Esophagus muscularis mucosa (tissue), 4 donors: ENCODE measurements at regions not wholly inside any gene's neighbourhood (a gene's known extent, or its start where the extent isn't known, plus 50 kb on each side); places are given as distances from the start of the nearest gene placed in this dataset.

Experiments
- DNase-seq: peaks from one replicate; pipeline ENCODE4 v3.0.0-alpha.2; 2017; ENCODE audit errors: extremely low spot score
- H3K27ac ChIP-seq, 4 donors: fragments of 200-600 bp; sonication (generic); replicated peaks in 1 of 4; 1 replicate in 3 of 4; 2 replicates in 1 of 4; pipeline ENCODE4 v1.5.1; 2016 to 2019; ENCODE audit warnings: mild to moderate bottlenecking in 1 of 4
- H3K27me3 ChIP-seq, 4 donors: fragments of 200-600 bp; sonication (generic); one replicate each; pipeline versions ENCODE4 v1.5.1 to v1.6.0; 2016 to 2019
- H3K36me3 ChIP-seq, 4 donors: fragments of 200-600 bp; sonication (generic); one replicate each; pipeline ENCODE4 v1.5.1; 2016 to 2019
- H3K4me1 ChIP-seq, 4 donors: fragments of 200-600 bp; sonication (generic); one replicate each; pipeline ENCODE4 v1.5.1; 2016 to 2019
- H3K4me3 ChIP-seq, 4 donors: fragments of 200-600 bp; sonication (generic); 1 replicate in 2 of 4; 2 replicates in 2 of 4; pipeline ENCODE4 v1.5.1; 2016 to 2019; ENCODE audit warnings: mild to moderate bottlenecking in 4 of 4, moderate library complexity in 1 of 4
- H3K9me3 ChIP-seq, 4 donors: fragments of 200-600 bp; sonication (generic); 1 replicate in 3 of 4; 2 replicates in 1 of 4; pipeline ENCODE4 v1.5.1; 2016 to 2019
- EP300 ChIP-seq: sonication (generic); formaldehyde crosslinking; IDR thresholded peaks from one replicate; pipeline ENCODE4 v1.6.1; 2017; ENCODE audit warnings: antibody characterized with exemption
- POLR2A ChIP-seq: fragments of 450-650 bp; IDR thresholded peaks from one replicate; pipeline ENCODE4 v1.6.1; 2017; ENCODE audit warnings: antibody characterized with exemption, moderate library complexity, mild to moderate bottlenecking, low read depth
- POLR2AphosphoS5 ChIP-seq, 2 donors: sonication (generic); formaldehyde crosslinking; IDR thresholded peaks; one replicate each; pipeline ENCODE4 v1.6.1; 2017; ENCODE audit warnings: antibody characterized with exemption in 2 of 2
- WGBS: methylation state at CpG from one replicate; pipeline ENCODE4 v1.1.5; 2018; 5-methylcytosine and 5-hydroxymethylcytosine counted together
- intact Hi-C: fragments of 100-400 bp; cut with DNase I; formaldehyde crosslinking; loops from one replicate; pipeline ENCODE4 v1.15.1; 2023
- TF ChIP-seq, protein P1 (sequence below), 3 experiments: fragments of 200-600 bp in 2 of 3; fragments of 450-650 bp in 1 of 3; sonication (generic) in 2 of 3; IDR thresholded peaks; one replicate each; pipeline ENCODE4 v1.5.1; 2017 to 2019; ENCODE audit warnings: antibody characterized with exemption in 3 of 3, mild to moderate bottlenecking in 2 of 3, moderate library complexity in 1 of 3

DNA sequence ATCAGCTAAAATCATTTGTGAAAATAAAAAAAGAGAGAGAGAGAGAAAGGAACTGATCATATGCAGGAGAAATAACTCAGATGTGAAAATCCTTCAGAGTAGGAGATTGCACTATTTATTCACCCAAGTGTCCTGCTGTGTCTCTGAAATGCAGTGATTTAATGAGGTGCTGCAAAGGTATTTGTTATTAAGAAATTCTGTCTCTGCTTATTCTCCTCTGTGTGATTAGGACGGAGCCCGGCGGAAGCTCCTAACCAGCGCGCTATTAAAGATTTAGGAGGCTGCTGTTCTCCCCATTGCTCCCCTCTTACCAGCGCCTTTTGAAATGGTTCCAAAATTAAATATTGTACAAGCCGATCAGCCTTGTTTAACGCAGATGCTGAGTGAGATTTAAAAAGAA lies 528.3 kb downstream of the BUD13 start:
- Histone ChIP-seq H3K36me3 (no peaks in the 10 kb centered on the region), H3K4me1 (peaks cover 0 to 14% (median 10%) of the 10 kb centered on the region in 4 donors), H3K4me3 (no peak overlapping the region), H3K27ac (no peak overlapping the region), H3K27me3 (peaks cover 0 to 7% (median 0%) of the 10 kb centered on the region in 4 donors), H3K9me3 (no peaks in the 10 kb centered on the region)
- DNase-seq, result no peak
- TF ChIP-seq POLR2A (no peak), POLR2AphosphoS5 (IDR thresholded peaks at IDR 0.05) (no peak), EP300 (no peak)
- TF ChIP-seq, protein P1, sequence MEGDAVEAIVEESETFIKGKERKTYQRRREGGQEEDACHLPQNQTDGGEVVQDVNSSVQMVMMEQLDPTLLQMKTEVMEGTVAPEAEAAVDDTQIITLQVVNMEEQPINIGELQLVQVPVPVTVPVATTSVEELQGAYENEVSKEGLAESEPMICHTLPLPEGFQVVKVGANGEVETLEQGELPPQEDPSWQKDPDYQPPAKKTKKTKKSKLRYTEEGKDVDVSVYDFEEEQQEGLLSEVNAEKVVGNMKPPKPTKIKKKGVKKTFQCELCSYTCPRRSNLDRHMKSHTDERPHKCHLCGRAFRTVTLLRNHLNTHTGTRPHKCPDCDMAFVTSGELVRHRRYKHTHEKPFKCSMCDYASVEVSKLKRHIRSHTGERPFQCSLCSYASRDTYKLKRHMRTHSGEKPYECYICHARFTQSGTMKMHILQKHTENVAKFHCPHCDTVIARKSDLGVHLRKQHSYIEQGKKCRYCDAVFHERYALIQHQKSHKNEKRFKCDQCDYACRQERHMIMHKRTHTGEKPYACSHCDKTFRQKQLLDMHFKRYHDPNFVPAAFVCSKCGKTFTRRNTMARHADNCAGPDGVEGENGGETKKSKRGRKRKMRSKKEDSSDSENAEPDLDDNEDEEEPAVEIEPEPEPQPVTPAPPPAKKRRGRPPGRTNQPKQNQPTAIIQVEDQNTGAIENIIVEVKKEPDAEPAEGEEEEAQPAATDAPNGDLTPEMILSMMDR (IDR thresholded peaks at IDR 0.05), result no peak
- intact Hi-C loops, result no loop called here
- WGBS, result 22% methylated on average over 8 of the region's 8 CpGs

DNA sequence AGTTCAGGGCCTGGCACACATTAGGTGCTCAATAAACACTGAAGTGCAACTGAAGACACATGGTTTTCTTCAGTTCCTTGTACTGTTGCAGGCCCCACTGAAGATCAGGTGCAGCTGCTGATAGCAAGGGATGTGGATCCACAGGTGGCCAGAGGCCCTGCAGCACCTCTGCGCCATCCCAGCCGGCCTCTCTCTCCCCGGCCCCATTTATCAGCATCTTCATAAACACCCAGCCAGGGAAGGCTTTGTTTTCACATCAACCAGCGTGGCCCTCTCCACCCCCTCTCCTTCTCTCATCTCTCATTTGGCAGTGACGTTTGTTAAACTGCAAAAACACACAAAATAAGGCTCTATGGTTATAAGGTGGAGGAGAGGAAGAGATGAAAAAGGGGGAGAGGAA lies 528.8 kb downstream of the BUD13 start:
- WGBS, result 41% methylated on average over 5 of the region's 5 CpGs
- no peak overlapping the region for H3K27ac ChIP-seq
- intact Hi-C loops, result no loop called here
- H3K36me3 ChIP-seq, result no peaks in the 10 kb centered on the region
- DNase-seq, result no peak
- H3K4me1 ChIP-seq, result peaks cover 0 to 14% (median 10%) of the 10 kb centered on the region in 4 donors
- TF ChIP-seq EP300, result no peak
- TF ChIP-seq POLR2A, result no peak
- TF ChIP-seq POLR2AphosphoS5 (IDR thresholded peaks at IDR 0.05), result no peak
- TF ChIP-seq, protein P1 (IDR thresholded peaks at IDR 0.05), result no peak
- peaks cover 0 to 7% (median 0%) of the 10 kb centered on the region in 4 donors for H3K27me3 ChIP-seq
- H3K9me3 ChIP-seq, result no peaks in the 10 kb centered on the region
- H3K4me3 ChIP-seq, result no peak overlapping the region

DNA sequence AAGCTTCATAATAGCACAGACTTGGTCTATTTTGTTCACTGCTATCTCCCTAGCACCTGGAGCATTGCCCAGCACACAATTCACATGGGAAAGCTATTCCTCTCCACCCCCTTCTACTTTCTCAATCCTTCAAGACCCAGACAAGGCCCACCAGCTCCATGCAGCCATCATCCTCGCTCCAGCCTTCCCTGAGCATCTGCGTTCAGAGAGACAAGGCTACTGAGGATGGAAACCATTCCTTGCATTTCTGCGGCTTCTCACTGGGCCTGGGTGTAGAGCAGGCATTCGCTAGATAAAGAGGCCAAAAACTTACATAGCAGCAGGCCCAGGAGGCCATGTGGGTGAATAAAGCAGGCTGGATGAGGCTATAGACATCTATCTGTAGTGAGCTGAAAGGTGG lies 530.8 kb downstream of the BUD13 start:
- DNase-seq, result no peak
- intact Hi-C loops, result no loop called here
- Histone ChIP-seq H3K4me3 (no peak overlapping the region), H3K36me3 (no peaks in the 10 kb centered on the region), H3K27me3 (peaks cover 0 to 5% (median 0%) of the 10 kb centered on the region in 4 donors), H3K4me1 (peaks cover 0 to 14% (median 10%) of the 10 kb centered on the region in 4 donors), H3K27ac (no peak overlapping the region), H3K9me3 (no peaks in the 10 kb centered on the region)
- WGBS, result 89% methylated on average over 4 of the region's 4 CpGs
- TF ChIP-seq EP300 (no peak), POLR2AphosphoS5 (IDR thresholded peaks at IDR 0.05) (no peak), POLR2A (no peak)
- TF ChIP-seq, protein P1 (IDR thresholded peaks at IDR 0.05), result no peak

DNA sequence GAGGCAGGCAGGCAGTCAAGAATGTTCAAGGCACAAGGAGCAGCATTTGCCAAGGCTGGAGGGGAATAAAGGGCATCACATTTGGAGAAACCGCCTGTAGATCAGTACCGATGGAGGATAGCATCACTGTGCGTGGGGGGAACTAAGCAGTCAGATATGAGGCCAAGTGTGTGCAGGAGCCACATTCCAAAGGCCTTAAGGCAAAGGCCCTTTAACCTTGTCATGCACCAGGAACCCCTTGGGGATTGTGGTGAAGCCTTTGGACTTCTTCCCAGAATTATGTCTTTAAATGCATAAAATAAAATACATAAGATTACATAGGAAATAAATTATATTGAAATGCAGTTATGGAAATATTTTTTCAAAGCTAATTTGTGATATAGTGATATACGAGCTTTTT lies 532.1 kb downstream of the BUD13 start:
- peaks cover 0 to 14% (median 10%) of the 10 kb centered on the region in 4 donors for H3K4me1 ChIP-seq
- H3K27me3 ChIP-seq, result no peaks in the 10 kb centered on the region
- intact Hi-C loops, result no loop called here
- no peaks in the 10 kb centered on the region for H3K9me3 ChIP-seq
- no peaks in the 10 kb centered on the region for H3K36me3 ChIP-seq
- no peak for DNase-seq
- TF ChIP-seq EP300 (no peak), POLR2AphosphoS5 (IDR thresholded peaks at IDR 0.05) (no peak), POLR2A (no peak)
- TF ChIP-seq, protein P1 (IDR thresholded peaks at IDR 0.05), result no peak
- no peak overlapping the region for H3K27ac ChIP-seq
- WGBS, result 68% methylated on average over 4 of the region's 4 CpGs
- H3K4me3 ChIP-seq, result no peak overlapping the region

DNA sequence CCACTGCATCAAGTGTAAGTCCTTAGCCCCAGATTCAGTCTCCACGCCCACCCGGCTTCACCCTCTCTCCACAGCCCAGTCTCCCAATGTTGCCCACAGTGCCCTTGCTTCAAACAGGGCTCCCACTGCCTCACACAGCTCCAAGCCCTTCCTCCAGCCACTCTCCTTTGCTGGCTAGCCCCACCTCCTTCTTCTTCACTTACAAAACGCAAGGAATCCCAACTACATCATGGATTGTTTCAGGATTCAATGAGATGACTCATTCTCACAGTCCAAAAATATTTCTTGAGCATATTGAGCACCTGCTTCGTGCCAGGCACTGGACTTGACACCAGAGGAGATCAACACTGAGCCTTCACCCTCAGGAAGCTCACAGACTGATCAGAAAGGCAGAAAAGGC lies 533.5 kb downstream of the BUD13 start:
- intact Hi-C loops, result no loop called here
- Histone ChIP-seq H3K36me3 (no peaks in the 10 kb centered on the region), H3K9me3 (no peaks in the 10 kb centered on the region), H3K4me3 (no peak overlapping the region), H3K4me1 (peaks cover 0 to 5% (median 3%) of the 10 kb centered on the region in 4 donors), H3K27me3 (peaks cover 0 to 10% (median 0%) of the 10 kb centered on the region in 4 donors), H3K27ac (no peak overlapping the region)
- WGBS, result 80% methylated on average over 4 of the region's 4 CpGs
- no peak for TF ChIP-seq POLR2AphosphoS5 (IDR thresholded peaks at IDR 0.05)
- no peak for DNase-seq
